MV-4-11 (cell line): ENCODE measurements at regions not wholly inside any gene's neighbourhood (a gene's known extent, or its start where the extent isn't known, plus 50 kb on each side); places are given as distances from the start of the nearest gene placed in this dataset.

ENCODE experiments used
- DNase-seq: peaks from one replicate; lab custom pipeline; 2025; lab: John Stamatoyannopoulos, UW

DNA sequence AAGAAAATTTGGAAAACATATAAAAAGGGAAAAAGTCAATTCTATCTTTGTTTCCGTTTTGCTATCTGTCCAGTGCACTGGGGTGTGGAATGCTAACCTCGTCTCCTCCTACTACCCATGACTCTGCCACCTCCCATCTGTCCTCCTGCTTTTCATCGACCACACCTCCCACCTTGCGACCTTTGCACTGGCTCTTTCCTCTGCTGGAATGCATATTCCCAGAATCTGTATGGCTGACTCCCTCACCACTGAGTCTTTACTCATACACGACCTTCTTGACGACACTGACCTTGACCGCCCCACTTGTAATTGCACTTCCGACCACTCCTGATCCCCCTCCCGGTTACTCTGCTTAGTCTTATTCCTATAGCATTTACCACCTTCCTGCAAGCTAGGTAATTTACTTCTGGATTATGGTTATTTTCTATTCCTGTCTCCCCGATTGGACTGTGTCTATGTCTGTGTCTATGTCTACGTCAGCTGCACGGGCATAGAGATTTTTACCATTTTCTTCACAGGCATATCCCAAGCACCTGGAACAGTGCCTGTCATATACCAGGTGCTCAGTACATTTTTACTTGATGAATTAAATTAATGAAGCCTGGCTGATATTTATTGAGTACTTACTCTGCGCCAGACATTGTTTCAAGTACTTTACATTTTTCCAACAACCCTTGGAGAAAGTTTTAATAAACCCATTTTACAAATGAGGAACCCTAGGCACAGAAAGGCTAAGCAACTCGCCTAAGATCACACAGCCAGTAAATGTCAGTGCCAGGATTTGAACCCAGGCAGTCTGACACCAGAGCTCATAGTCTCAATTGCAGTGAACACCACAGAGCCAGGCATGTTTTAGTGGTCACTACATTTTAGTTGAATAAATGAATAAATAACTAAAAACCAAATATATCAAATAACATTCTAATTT lies 54.0 kb upstream of the SLC22A11 start:
- no peak for DNase-seq

GRCh38 chr11:64502634-64503033 lies 53.1 kb upstream of the SLC22A11 start:
- DNase-seq: no peak

DNA sequence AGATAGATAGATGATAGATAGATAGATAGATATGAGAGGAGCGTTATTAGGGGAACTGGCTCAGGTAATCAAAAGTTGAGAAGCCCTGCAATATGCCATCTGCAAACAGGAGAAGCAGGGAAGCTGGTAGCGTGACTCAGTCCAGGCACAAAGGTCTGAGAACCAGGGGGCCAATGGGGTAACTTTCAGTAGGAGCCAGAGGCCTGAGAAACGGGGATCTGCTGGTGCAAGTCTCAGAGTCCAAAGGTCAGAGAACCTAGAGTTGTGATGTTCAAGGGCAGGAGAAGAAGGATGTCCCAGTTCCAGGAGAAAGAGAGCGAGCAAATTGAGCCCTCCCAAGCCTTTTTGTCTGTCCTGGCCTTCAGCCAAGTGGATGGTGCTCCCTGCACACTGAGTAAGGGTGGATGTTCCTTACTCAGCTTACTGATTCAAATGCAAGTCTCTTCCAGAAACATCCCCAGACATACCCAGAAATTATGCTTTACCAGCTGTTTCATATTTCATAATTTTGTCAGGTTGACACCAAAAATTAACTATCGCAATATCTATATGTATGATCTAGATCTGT lies 52.5 kb upstream of the SLC22A11 start:
- DNase-seq: no peak

DNA sequence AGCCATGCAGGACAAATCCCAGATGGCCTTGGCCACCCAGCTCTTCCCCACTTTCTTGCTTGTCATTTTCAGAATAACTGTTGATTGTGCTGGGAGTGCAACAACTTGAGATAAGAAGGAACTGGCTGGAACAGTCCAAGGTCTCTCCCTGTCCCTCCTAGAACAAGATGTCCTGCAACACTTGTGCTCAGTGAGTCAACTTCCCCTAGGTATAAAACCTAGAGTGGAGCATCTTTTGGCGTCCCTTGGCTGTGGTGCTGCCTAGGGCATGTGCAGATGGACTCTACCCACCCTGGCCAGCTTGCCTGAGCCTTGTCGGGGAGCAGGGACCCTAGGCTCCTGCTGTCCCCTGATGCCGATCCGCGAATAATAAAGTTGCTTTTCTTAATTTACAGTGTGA lies 50.7 kb upstream of the SLC22A11 start:
- no peak for DNase-seq
